Upper lobe of right lung (tissue), 1 donor: ENCODE measurements at regions not wholly inside any gene's neighbourhood (a gene's known extent, or its start where the extent isn't known, plus 50 kb on each side); places are given as distances from the start of the nearest gene placed in this dataset.

Experiments
- ATAC-seq: fragments of 200-7000 bp; cut with Tn5 transposase; one replicate; pipeline ENCODE4 v1.9.1; 2020; ENCODE audit warnings: mild to moderate bottlenecking, moderate library complexity
- DNase-seq: peaks from one replicate; pipeline ENCODE4 v3.0.0-alpha.2; 2020
- H3K27ac ChIP-seq: fragments of 200-600 bp; one replicate; pipeline ENCODE4 v1.8.0; 2022
- H3K27me3 ChIP-seq: fragments of 200-600 bp; one replicate; pipeline ENCODE4 v1.8.0; 2022; ENCODE audit warnings: mild to moderate bottlenecking
- H3K36me3 ChIP-seq: fragments of 200-600 bp; one replicate; pipeline ENCODE4 v1.8.0; 2022
- H3K4me1 ChIP-seq: fragments of 200-600 bp; one replicate; pipeline ENCODE4 v1.8.0; 2022
- H3K4me3 ChIP-seq: fragments of 200-600 bp; one replicate; pipeline ENCODE4 v1.8.0; 2022; ENCODE audit warnings: mild to moderate bottlenecking
- H3K9me3 ChIP-seq: fragments of 200-600 bp; one replicate; pipeline ENCODE4 v1.8.0; 2022
- intact Hi-C: fragments of 100-400 bp; cut with DNase I; formaldehyde crosslinking; loops from one replicate; pipeline ENCODE4 v1.11.0; 2022
- TF ChIP-seq, protein P1 (sequence below): fragments of 200-600 bp; IDR thresholded peaks from one replicate; pipeline ENCODE4 v1.8.0; 2022; ENCODE audit warnings: antibody characterized with exemption
- donor health status: DM: no; HTN: yes; CAD: no; lungs with severe emphysema.

GRCh38 chr14:54174457-54174856 lies 217.8 kb upstream of the BMP4 start:
- DNase-seq (no peak), ATAC-seq (no peak)
- no peaks in the 10 kb centered on the region for H3K9me3 ChIP-seq
- no peaks in the 10 kb centered on the region for H3K36me3 ChIP-seq
- H3K27ac ChIP-seq, result peak overlapping the region; percentile 26
- no peak overlapping the region for H3K4me3 ChIP-seq
- H3K27me3 ChIP-seq, result no peaks in the 10 kb centered on the region
- TF ChIP-seq, protein P1, sequence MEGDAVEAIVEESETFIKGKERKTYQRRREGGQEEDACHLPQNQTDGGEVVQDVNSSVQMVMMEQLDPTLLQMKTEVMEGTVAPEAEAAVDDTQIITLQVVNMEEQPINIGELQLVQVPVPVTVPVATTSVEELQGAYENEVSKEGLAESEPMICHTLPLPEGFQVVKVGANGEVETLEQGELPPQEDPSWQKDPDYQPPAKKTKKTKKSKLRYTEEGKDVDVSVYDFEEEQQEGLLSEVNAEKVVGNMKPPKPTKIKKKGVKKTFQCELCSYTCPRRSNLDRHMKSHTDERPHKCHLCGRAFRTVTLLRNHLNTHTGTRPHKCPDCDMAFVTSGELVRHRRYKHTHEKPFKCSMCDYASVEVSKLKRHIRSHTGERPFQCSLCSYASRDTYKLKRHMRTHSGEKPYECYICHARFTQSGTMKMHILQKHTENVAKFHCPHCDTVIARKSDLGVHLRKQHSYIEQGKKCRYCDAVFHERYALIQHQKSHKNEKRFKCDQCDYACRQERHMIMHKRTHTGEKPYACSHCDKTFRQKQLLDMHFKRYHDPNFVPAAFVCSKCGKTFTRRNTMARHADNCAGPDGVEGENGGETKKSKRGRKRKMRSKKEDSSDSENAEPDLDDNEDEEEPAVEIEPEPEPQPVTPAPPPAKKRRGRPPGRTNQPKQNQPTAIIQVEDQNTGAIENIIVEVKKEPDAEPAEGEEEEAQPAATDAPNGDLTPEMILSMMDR, result no peak
- intact Hi-C loops, result loop anchor here (10.0 kb wide), 1 partner anchor 640 kb away; no protein-coding TSS in a partner anchor
- H3K4me1 ChIP-seq, result peaks cover 3% of the 10 kb centered on the region

DNA sequence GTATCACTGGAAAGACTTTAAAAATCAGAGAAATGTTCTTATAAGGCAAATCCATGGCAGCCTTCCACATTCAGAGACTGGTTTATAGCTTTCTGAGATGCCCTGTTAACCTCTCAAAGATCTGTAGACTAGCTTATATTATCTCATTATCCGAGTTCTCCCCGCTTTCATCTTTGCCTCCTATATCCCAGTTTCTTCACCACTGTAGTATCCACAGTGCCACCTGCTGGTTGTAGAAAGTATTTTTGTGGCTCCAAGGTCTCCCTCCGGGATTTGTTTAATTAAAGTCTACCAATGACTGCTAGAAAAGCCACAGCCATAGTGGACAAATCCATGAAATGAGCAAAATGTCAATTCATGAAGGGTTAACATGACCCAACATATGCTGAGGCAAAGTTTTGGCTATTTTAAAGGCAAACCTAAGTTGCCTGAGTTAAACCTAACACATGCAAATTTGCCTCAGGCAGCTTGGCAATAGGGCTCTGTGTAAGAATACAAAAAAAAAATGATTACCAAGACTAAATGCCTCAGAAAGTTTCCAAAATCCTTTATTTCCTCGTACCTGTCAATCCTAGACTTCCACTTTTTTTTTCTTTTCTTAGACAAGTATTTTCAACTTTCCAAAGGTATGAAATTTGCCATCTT lies 218.8 kb upstream of the BMP4 start:
- TF ChIP-seq, protein P1, result peak; percentile 92
- intact Hi-C loops, result loop anchor here (10.0 kb wide), 1 partner anchor 641 kb away; no protein-coding TSS in a partner anchor
- no peak overlapping the region for H3K27ac ChIP-seq
- H3K4me3 ChIP-seq, result no peak overlapping the region
- H3K27me3 ChIP-seq, result no peaks in the 10 kb centered on the region
- ATAC-seq, result peak; percentile 87
- no peak for DNase-seq
- H3K4me1 ChIP-seq, result peaks cover 3% of the 10 kb centered on the region
- no peaks in the 10 kb centered on the region for H3K9me3 ChIP-seq
- H3K36me3 ChIP-seq, result no peaks in the 10 kb centered on the region

GRCh38 chr14:54177019-54177418 lies 219.8 kb upstream of the CDKN3 start:
- intact Hi-C loops, result loop anchor here (10.0 kb wide), 1 partner anchor 642 kb away; no protein-coding TSS in a partner anchor
- ATAC-seq, result no peak

DNA sequence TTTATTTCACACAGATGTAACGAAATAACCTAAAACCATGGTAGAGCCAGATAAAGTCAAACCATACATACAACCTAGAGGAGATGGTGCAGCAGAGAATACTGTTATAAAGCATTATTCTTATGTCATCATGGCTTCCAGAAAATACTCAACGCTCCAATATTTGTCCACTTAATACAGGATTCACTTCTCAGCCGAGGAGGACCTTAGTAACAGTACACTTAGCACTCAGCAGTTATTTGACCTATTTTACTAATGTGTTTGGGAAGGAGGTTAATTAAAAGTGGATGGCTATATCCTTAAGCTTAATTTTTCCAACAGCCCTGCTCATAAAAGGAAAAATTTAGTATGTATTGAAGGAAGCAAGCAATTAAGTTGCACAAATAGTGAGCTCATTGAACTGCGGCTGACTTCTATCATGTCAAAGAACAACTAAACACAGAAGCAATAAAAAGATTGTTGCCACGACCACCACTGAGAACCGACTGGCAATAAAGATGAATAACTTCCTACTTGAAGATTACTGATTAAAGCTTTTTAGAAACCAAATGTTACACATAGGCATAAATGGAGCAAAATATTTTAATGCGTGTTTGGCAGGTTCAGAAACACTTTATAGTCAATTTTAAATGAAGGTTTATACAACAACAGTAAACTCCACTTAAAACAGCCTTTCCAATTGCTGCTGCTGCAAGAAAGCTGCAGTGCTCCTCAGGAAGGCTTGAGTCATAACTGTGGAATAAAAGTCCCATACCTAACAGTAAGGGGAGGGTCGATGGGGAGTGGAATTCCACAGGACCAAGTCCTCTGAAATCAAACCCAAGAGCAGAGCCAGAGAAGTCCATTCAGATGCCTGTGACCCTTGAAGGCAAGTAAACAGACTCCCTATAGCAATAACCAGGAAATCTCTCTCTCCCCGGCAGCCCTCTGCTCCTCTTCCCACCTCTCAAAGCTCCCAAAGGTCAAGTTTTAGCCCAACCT lies 218.9 kb upstream of the CDKN3 start:
- TF ChIP-seq, protein P1, result no peak
- H3K27ac ChIP-seq, result no peak overlapping the region
- no peaks in the 10 kb centered on the region for H3K36me3 ChIP-seq
- H3K4me1 ChIP-seq, result peaks cover 3% of the 10 kb centered on the region
- H3K9me3 ChIP-seq, result no peaks in the 10 kb centered on the region
- DNase-seq (no peak), ATAC-seq (peak; percentile 27)
- intact Hi-C loops, result loop anchor here (10.0 kb wide), 1 partner anchor 643 kb away; no protein-coding TSS in a partner anchor
- no peaks in the 10 kb centered on the region for H3K27me3 ChIP-seq
- H3K4me3 ChIP-seq, result no peak overlapping the region

More at GRCh38 chr14:54177019-54177418, 219.8 kb upstream of the CDKN3 start:
- Histone ChIP-seq H3K4me1 (peaks cover 3% of the 10 kb centered on the region), H3K4me3 (no peak overlapping the region), H3K36me3 (no peaks in the 10 kb centered on the region), H3K9me3 (no peaks in the 10 kb centered on the region), H3K27ac (no peak overlapping the region), H3K27me3 (no peaks in the 10 kb centered on the region)
- TF ChIP-seq, protein P1, result no peak
- DNase-seq, result no peak

GRCh38 chr14:54182419-54183045 lies 214.3 kb upstream of the CDKN3 start:
- no peaks in the 10 kb centered on the region for H3K4me1 ChIP-seq
- H3K27me3 ChIP-seq, result no peaks in the 10 kb centered on the region
- ATAC-seq (no peak), DNase-seq (no peak)
- H3K27ac ChIP-seq, result no peak overlapping the region
- no peaks in the 10 kb centered on the region for H3K36me3 ChIP-seq
- H3K9me3 ChIP-seq, result no peaks in the 10 kb centered on the region
- TF ChIP-seq, protein P1, result no peak
- no peak overlapping the region for H3K4me3 ChIP-seq
- intact Hi-C loops, result no loop called here
